ACC112 (cell line): ENCODE measurements at regions not wholly inside any gene's neighbourhood (a gene's known extent, or its start where the extent isn't known, plus 50 kb on each side); places are given as distances from the start of the nearest gene placed in this dataset.

Experiments
- H2AFZ ChIP-seq: fragments of 200-600 bp; sonication (generic); one replicate; pipeline ENCODE4 v1.6.0; 2017; ENCODE audit warnings: antibody characterized with exemption, low read length; ENCODE audit not compliant: unreplicated experiment
- H3K27ac ChIP-seq: fragments of 200-600 bp; sonication (generic); 2 replicates; pipeline ENCODE4 v1.5.1; 2014; ENCODE audit warnings: low read depth, mild to moderate bottlenecking, antibody characterized with exemption, low read length, moderate library complexity
- H3K27me3 ChIP-seq: fragments of 200-600 bp; sonication (generic); 2 replicates; pipeline ENCODE4 v1.6.1; 2014; ENCODE audit warnings: mild to moderate bottlenecking, antibody characterized with exemption, low read length, moderate library complexity, mixed read lengths; ENCODE audit not compliant: insufficient read depth
- H3K36me3 ChIP-seq: fragments of 200-600 bp; sonication (generic); 2 replicates; pipeline ENCODE4 v1.6.1; 2016; ENCODE audit warnings: mild to moderate bottlenecking, antibody characterized with exemption, low read length, moderate library complexity, mixed read lengths; ENCODE audit not compliant: insufficient read depth
- H3K4me1 ChIP-seq: fragments of 200-600 bp; sonication (generic); one replicate; pipeline ENCODE4 v1.6.1; 2016; ENCODE audit warnings: low read length, mixed read lengths; ENCODE audit not compliant: insufficient read depth, unreplicated experiment, control insufficient read depth
- H3K4me3 ChIP-seq: fragments of 200-600 bp; sonication (generic); 2 replicates; pipeline ENCODE4 v1.5.1; 2014; ENCODE audit warnings: mild to moderate bottlenecking, low read depth, low read length
- H3K79me2 ChIP-seq: fragments of 200-600 bp; sonication (generic); one replicate; pipeline ENCODE4 v1.6.0; 2016; ENCODE audit warnings: low read length; ENCODE audit not compliant: control insufficient read depth, unreplicated experiment, insufficient read depth

GRCh38 chr10:125213541-125214282, 53.3 kb upstream of the CTBP2 start:
- no peaks in the 10 kb centered on the region for H3K4me1 ChIP-seq
- no peak overlapping the region for H2AFZ ChIP-seq
- H3K27me3 ChIP-seq: peaks cover 17% of the 10 kb centered on the region; the same call in 1 of the 2 replicates
- no peaks in the 10 kb centered on the region for H3K79me2 ChIP-seq
- H3K4me3 ChIP-seq: no peak overlapping the region
- no peaks in the 10 kb centered on the region for H3K36me3 ChIP-seq
- H3K27ac ChIP-seq: no peak overlapping the region

- no peaks in the 10 kb centered on the region for H3K79me2 ChIP-seq
- no peaks in the 10 kb centered on the region for H3K4me1 ChIP-seq
- peaks cover 17% of the 10 kb centered on the region; the same call in 1 of the 2 replicates for H3K27me3 ChIP-seq
- H2AFZ ChIP-seq: no peak overlapping the region
- H3K36me3 ChIP-seq: no peaks in the 10 kb centered on the region
- no peak overlapping the region for H3K27ac ChIP-seq
- no peak overlapping the region for H3K4me3 ChIP-seq
These were observed 51.9 kb upstream of the CTBP2 start for GRCh38 chr10:125212150-125212809.
